ENCODE measurements at regions not wholly inside any gene's neighbourhood (a gene's known extent, or its start where the extent isn't known, plus 50 kb on each side); places are given as distances from the start of the nearest gene placed in this dataset.

- no peak for TF ChIP-seq CTCF (IDR thresholded peaks at IDR 0.05; ENCODE audit: low read depth, low read length, missing input control)
- TF ChIP-seq GABPA (IDR thresholded peaks at IDR 0.05 in 1 of 2, conservative IDR thresholded peaks at IDR 0.05 in 1 of 2), result no peak
- no peak for TF ChIP-seq REST (IDR thresholded peaks at IDR 0.05)
- no peak for TF ChIP-seq RAD21 (IDR thresholded peaks at IDR 0.05)
- TF ChIP-seq ATF3 (IDR thresholded peaks at IDR 0.05), result no peak
- TF ChIP-seq HNF4A (conservative IDR thresholded peaks at IDR 0.05), result no peak
- TF ChIP-seq EGR1 (IDR thresholded peaks at IDR 0.05; ENCODE audit: low read depth in 2 of 2), result no peak
- TF ChIP-seq ZBTB33 (IDR thresholded peaks at IDR 0.05), result no peak
- TF ChIP-seq JUND (IDR thresholded peaks at IDR 0.05), result no peak
- TF ChIP-seq MAX (IDR thresholded peaks at IDR 0.05), result no peak
- no peak for TF ChIP-seq YY1 (IDR thresholded peaks at IDR 0.05)
These were observed 755.8 kb upstream of the FBXO33 start for GRCh38 chr14:40188006-40188405.
